Hematopoietic multipotent progenitor cell treated with erythropoietin and hydrocortisone succinate and interleukin-3 and kit ligand, for 4 days (in vitro differentiated cells): ENCODE measurements at regions not wholly inside any gene's neighbourhood (a gene's known extent, or its start where the extent isn't known, plus 50 kb on each side); places are given as distances from the start of the nearest gene placed in this dataset.

Source experiments
- DNase-seq: peaks from one replicate; pipeline ENCODE4 v3.0.0-alpha.2; 2015

DNA sequence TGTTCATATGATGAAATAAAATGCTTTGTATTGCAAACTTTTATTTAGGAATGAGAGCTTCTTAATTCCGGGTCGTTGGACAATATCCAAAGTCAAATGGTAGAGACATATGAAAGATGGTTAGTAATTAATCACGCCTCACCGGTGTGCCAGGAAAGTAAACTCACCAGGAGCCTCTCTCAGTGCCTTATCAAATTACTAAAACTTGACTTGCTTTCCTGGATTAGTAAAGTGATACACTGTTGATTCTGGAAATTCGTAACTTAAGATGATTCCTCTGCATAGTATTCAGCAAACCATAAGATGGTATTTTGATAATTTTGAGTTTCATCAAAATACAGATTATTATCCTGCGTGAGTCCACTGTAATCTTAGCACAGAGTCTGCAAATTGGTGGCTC, 115.2 kb downstream of the PAX1 start:
- DNase-seq = no peak

DNA sequence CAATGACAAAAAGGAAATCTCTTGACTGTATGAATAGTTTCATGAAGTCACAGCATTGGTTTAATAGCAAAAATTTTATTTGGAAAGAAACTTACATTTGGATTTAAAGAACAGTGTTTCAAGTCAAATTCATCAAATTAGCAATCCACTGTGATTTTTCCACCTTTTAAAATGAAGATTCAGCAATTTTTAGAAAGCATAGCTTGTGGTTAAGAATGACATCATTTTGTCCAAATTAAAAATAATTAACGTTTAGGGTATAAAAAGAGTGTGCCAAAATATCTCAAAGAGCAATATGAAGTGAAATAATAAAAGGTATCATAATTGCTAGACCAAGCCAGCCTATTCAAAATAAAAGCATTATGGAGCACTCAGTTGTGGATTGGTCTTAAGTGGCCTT, 114.6 kb downstream of the PAX1 start:
- DNase-seq = no peak

DNA sequence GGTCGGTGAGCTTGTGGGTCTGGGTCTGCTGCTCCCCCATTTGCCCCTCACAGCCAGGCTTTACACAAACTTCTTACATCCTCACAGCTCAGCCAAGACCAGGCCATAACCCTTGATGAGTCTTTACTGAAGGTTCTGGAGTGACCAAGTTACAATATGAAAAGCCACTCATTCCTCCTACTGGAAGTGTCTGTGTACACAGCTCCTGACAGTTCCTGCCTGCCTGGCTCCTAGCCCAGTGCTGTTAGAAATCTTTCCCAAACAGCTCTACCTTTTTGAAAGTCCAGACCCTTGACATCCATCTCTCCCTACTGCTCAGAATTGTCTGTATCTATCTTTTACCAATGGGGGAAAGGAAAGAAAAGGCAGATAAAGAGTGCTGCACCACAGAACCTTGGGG, 106.9 kb downstream of the PAX1 start:
- no peak for DNase-seq

DNA sequence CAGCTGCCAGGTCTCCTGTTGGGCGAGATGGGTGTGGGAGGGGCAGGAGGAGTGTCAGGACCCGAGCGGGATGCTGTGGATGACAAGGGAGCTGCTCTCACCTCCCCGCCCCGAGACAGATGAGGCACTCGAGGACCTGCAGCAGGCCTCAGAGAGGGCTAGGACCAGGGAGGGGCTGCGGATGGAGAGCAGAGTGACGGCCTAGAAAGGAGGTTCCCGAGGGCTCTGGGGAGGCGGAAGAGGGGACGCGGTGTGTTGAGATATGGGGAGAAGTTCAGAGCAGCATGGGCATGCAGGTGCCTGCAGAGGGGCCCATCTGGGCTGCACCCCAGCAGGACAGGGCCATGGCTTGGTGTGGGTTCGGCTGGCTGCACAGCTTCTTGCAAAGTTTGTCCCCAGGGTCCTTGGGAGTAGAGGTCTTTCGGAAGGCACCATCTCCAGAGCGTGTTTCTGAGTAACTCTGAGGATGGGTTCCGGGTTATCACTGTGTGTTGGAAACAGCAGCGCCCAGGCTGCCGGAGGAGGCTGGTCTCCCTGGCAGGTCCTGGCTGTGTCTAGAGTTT, 104.6 kb downstream of the PAX1 start:
- DNase-seq = no peak

DNA sequence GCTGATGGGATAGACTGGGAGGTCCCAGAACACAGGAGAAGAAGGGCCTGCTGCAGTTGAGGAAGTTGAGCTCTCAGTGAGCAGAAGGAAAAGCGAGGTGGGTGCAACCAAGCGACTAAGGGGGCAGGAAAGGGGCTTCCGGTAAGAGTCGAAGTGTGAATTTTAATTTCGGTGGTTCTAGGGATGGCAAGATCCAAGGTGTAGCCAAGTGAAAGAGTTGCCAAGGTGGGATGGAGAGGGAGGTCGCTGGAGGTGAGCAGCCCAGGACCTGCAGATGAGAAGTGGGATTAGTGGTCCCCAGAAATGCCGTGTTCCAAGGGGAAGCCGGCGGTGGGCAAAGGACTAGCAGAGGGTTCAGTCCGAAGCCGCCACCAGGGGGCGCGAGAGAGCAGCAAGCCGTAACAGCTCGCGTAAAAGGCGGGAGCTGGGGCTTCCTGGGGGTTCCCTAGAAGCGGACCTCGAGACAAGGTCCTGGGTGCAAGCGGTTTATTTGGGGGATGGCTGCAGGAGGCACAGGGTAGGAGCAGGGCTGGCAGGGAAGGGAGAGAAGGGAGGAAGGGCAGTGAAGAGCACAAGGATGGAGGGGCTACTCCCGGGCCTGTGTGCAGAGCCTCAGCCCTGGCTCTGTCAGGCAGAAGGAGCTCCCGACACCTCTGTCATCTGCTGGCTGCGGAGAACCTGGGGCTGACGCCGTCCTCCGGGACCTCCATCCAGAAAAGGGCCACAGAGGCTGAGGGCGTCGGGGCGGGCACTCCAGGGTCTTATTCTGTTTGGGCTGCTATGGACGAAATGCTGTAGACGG, 103.6 kb downstream of the PAX1 start:
- DNase-seq = peak; percentile 63

DNA sequence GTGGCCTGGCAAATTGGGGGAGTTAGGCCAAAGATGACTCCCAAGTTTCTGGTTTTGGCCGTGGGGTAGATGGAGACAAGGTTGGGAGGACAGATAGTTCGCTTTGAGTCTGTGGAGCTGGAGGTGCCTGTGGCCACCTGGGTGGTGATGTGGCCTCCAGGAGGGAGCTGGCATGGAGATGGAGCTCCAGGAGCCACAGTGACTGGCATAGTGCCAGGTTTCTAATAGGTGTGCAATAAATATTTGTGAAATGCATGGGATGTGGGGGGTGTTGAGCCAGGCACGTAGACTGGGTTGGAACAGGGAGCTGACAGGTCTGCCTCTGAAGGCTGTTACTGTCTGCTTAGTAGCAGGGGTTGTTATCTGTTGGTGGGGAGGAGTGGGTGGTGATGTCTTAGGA, 102.7 kb downstream of the PAX1 start:
- DNase-seq = no peak

DNA sequence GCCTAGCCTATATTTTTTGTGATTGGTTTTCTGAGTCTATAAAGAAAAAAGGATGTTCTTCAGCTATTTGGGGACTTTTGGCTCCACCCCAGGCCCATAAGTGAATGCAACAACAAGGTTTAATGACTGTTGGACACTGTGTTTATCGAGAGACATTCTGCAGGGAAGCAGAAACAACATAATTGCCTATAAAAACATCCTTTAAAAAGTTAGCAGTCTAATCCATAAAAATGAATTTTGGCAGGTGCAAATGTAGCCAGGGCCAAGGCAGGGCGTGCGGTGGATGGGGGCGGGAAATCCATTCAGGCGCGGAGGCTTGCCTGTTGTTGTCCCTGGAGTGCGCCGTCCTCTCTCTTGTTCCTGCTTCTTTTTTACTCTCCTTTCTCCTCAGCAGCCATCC, 99.3 kb downstream of the PAX1 start:
- DNase-seq = no peak

DNA sequence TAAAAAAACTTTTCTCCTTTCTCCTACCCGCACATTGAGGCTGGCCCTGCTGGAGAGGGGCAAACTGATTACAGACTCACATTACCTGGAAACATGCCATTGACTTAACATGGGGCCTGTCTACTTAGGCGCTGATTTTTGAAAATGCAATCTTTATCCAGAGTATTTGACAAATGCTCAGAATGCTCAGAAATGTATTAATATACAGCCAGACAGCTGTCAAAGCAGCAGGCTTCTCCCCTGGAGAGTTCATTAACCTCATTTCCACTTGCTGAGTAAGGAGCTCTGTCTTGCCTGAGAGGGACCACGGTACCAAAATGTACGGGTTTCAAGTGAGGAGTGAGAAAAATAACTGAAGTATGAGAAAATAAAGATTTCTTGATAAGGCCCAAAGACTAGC, 95.7 kb downstream of the PAX1 start:
- no peak for DNase-seq

DNA sequence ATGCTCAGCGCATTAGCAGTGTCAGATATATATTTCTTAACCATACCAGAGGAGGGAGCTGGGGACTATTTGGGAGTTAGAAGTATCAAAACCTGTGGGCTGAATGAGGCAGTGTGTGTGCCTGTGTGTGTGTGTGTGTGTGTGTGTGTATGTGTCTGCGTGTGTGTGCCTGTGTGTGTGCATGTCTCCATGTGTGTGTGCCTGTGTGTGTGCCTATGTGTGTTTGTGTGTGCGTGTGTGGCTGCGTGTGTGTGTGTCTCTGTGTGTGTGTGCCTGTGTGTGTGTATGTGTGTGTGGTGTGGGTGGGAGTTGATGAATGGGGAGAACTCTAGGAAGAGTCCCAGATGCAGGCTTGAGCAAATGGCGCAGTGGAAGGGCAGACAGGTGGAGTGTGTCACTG, 92.9 kb downstream of the PAX1 start:
- DNase-seq = no peak

DNA sequence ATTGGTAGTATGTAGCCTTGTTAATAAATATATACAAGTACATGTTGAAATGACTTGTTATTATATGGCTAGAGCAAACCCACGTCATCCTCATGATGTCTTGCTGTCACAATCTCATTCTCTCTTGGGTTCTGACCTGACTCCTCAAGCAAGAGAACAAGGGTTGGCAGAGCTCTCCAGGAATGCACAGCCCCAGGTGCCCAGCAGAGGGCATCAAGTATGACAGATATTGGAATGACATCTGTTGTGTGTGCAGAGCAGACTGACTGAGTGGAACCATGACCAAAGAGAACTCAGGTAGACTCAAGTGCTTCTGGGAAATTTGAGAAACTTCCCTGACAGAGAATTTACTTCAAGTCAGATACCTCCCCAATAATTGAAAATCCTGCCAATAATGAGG, 90.6 kb downstream of the PAX1 start:
- DNase-seq = peak; percentile 17

DNA sequence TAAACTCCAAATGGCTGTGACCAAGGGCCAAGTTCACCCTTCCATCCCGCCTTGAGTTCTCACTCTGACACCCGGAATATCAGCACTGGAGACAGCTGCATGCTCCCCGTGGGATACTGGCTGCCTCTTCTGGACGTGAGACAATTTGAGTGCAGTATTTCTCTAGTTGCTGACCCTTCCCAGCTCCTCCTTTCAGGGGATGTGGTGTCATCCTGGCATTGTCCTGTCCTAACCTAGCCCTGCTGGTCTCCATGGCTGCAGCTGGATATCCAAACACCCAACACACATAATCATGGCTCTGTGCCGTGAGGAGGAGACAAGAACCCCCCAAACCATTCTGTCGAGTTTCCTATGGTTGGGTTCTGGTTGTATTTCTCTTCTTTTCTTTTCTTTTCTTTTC, 82.6 kb downstream of the PAX1 start:
- no peak for DNase-seq

DNA sequence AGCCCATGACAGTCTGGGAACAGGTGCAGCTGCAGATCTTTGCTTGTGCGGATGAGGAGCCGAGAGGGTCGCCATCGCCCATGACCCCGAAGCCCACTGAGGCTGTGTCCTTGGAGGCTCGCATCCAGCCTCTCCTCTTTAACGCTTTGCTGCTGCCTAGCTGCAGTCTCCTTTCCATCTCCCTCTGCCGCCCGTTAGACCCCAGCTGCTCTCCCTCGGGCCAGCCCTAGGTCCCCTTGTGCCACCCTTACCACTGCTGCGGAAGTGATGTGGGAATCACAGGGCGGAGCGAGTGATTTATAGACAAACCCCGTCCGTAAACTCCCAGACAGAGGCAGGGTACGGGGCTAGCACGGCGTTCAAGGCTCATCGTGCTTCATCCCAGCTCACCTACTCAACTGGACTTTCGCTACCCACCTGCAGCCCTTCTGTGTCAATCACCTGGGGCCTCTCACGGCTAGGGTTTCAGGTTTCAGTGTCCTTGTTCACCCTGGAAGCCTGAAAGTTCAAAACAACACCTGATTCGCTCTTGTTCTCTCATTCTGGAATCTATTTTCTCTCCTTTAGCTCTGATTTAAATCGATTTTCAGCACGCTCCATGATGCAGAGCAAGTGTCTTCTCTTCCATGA, 76.1 kb downstream of the PAX1 start:
- no peak for DNase-seq

DNA sequence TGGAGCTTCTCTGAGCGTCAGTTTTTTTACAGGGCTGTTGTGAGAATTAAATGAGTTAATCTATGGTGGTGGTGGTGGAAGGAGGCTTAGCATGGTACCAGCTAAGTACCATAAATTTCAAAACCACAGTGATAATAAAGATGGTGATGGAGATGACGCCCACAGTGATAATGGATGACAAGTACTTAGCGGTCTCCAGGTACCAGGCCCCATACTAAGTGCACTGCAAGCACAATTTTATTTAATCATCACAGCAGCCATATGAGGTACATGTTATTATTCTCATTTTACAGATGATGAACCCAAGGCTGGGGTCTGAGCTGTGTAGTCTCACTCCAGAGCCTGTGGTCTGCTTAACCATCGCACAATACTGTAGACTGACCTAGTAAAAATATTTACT, 75.1 kb downstream of the PAX1 start:
- DNase-seq = no peak
